IPS-18c (cell line): ENCODE measurements at regions not wholly inside any gene's neighbourhood (a gene's known extent, or its start where the extent isn't known, plus 50 kb on each side); places are given as distances from the start of the nearest gene placed in this dataset.

Source experiments
- H3K4me3 ChIP-seq: 2 replicates; pipeline ENCODE4 v1.7.0; 2013; ENCODE audit warnings: low read depth, mild to moderate bottlenecking, low read length, moderate library complexity; ENCODE audit not compliant: insufficient read depth
- H3K9me3 ChIP-seq: one replicate; pipeline ENCODE4 v1.6.1; 2013; ENCODE audit warnings: mild to moderate bottlenecking, low read length, moderate library complexity; ENCODE audit not compliant: control insufficient read depth, insufficient read depth

- Histone ChIP-seq H3K4me3 (no peak overlapping the region), H3K9me3 (no peaks in the 10 kb centered on the region)
Observed at GRCh38 chr12:66964629-66965028, 285.8 kb upstream of the GRIP1 start.

DNA sequence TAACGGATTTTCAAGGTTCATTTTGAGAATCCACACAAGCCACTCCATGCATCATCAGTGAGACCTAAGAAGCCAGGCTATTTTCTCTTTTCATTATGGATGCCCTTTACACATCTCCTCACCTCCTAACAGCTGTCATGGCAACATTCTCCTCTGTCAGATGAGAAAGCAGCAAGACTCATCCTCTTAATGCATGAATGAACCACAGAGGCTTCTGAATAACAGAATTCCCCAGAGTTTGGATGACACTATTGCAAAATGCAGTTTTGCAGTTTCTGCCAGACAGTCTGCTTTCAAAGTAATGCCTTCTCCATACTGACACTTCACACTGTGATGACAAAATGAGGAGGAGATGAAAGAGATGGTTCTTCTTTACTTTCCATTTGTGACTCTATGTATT, 286.7 kb upstream of the GRIP1 start:
- Histone ChIP-seq H3K4me3 (no peak overlapping the region), H3K9me3 (no peaks in the 10 kb centered on the region)

- no peaks in the 10 kb centered on the region for H3K9me3 ChIP-seq
Observed at GRCh38 chr12:66971816-66972215, 292.9 kb upstream of the GRIP1 start.

DNA sequence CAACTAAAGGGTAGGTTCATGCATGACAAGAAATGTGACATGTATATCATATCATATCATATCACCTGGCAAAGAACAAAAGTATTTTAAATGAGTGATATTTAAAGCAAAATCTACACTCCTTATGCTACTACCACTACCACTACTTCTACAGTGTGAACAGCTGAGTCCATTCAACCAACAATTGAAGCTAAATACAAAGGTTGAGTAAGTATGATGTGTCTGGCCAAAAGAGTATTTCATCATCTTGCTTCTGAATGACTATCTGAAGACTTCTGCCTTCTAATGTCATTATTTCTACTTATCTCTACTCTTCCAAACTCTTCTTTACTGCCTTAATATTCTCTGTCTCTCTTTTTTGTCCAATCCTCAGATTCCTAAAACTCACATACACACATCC, 292.6 kb upstream of the CAND1 start:
- no peaks in the 10 kb centered on the region for H3K9me3 ChIP-seq
- no peak overlapping the region for H3K4me3 ChIP-seq

More at GRCh38 chr12:66971816-66972215, 292.9 kb upstream of the GRIP1 start:
- no peak overlapping the region for H3K4me3 ChIP-seq

- H3K9me3 ChIP-seq = no peaks in the 10 kb centered on the region
- no peak overlapping the region for H3K4me3 ChIP-seq
Observed at GRCh38 chr12:66978802-66979201, 290.4 kb upstream of the CAND1 start.

GRCh38 chr12:66979251-66979650, 289.9 kb upstream of the CAND1 start:
- no peak overlapping the region for H3K4me3 ChIP-seq
- no peaks in the 10 kb centered on the region for H3K9me3 ChIP-seq

DNA sequence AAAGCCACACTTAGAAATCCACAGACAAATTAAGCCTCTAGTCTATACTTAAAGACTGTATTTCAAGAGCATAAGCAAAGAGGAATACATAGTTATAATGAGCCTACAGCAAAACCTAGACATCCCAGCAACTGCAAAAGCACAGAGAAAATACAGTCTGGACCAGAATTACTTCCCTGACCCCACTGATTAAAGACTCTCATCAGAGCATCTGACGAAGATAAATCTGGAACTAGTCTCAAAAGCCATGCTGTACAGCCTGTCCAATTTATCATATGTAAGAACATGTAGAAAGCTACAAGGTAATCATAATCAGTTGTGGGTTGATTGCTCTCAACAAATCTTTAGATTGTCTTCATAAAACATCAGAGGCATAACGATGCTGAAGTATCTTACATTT, 285.1 kb upstream of the CAND1 start:
- no peak overlapping the region for H3K4me3 ChIP-seq
- no peaks in the 10 kb centered on the region for H3K9me3 ChIP-seq

- Histone ChIP-seq H3K4me3 (no peak overlapping the region), H3K9me3 (no peaks in the 10 kb centered on the region)
Observed at GRCh38 chr12:66984962-66985361, 284.2 kb upstream of the CAND1 start.

GRCh38 chr12:66999141-66999540, 270.0 kb upstream of the CAND1 start:
- Histone ChIP-seq H3K4me3 (no peak overlapping the region), H3K9me3 (no peaks in the 10 kb centered on the region)

- no peaks in the 10 kb centered on the region for H3K9me3 ChIP-seq
- no peak overlapping the region for H3K4me3 ChIP-seq
Observed at GRCh38 chr12:67001251-67001650, 267.9 kb upstream of the CAND1 start.

- no peaks in the 10 kb centered on the region for H3K9me3 ChIP-seq
- no peak overlapping the region for H3K4me3 ChIP-seq
Observed at GRCh38 chr12:67002720-67003119, 266.4 kb upstream of the CAND1 start.

- no peaks in the 10 kb centered on the region for H3K9me3 ChIP-seq
- no peak overlapping the region for H3K4me3 ChIP-seq
Observed at GRCh38 chr12:67006610-67007009, 262.5 kb upstream of the CAND1 start.

DNA sequence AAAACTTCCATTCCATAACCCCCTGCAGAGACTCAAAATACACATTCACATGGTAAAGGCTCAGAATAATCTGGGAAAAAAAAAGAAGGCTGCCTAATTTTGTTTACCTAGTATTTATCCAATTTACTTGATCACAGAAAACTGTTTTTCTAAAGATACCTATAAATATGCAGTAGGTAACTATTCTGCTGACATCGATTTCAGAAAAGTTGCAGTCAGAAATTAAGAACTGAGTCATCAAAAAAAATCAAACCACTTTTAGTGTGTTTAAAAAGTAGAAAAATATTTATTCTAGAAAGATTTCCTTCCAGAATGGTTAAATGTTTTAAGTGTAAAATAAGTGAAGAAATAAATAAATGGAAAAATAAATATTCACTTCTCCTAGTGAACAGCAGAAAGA, 254.5 kb upstream of the CAND1 start:
- H3K4me3 ChIP-seq = no peak overlapping the region
- no peaks in the 10 kb centered on the region for H3K9me3 ChIP-seq

DNA sequence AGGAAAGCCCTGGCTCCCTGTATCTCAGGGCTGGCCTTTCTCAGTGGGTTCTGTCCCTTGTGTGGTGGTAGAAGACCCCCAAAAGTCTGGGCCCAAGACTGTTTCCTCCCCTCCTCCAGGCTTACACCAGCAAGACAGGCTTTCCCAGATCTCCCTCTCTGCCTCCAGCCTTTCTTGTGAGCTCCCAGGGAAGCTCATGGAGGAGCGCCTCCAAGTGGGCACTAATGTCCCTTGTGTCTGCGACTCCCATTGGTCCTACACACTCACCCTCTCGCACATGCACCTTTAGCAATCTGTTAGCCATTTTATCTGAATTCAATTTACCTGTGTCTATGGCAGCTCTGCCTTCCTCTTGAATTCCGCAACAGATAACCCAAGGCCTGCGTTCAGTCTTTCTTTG, 251.1 kb upstream of the CAND1 start:
- Histone ChIP-seq H3K4me3 (no peak overlapping the region), H3K9me3 (no peaks in the 10 kb centered on the region)

- H3K9me3 ChIP-seq = no peaks in the 10 kb centered on the region
- H3K4me3 ChIP-seq = no peak overlapping the region
Observed at GRCh38 chr12:67019070-67019469, 250.1 kb upstream of the CAND1 start.

DNA sequence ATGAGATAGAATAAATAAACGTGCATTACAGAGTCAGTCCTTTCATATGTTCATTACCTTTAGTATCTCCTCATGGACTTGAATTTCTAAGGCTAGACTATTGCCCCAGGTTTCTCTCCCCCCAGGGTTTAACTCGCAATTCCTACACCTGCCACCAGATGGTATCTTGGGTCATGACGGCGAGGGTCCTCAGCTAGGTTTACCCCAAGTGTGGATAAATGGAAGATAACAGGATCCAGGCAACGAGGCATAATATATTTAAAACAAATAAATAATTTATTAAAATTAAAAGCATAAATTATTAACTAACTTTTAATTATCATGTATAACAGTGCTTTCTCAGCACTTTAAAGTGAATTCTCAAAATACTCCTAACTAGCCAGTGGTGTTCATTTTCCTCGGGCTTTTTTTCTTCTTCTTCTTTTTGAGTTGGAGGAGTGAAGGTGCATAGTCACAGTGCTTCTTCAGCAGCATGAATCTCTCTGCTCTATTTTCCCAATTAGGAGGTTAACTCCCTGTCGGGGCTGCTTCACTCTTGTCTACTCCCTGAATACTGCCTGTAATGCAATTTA, 243.5 kb upstream of the CAND1 start:
- no peaks in the 10 kb centered on the region for H3K9me3 ChIP-seq
- H3K4me3 ChIP-seq = no peak overlapping the region

DNA sequence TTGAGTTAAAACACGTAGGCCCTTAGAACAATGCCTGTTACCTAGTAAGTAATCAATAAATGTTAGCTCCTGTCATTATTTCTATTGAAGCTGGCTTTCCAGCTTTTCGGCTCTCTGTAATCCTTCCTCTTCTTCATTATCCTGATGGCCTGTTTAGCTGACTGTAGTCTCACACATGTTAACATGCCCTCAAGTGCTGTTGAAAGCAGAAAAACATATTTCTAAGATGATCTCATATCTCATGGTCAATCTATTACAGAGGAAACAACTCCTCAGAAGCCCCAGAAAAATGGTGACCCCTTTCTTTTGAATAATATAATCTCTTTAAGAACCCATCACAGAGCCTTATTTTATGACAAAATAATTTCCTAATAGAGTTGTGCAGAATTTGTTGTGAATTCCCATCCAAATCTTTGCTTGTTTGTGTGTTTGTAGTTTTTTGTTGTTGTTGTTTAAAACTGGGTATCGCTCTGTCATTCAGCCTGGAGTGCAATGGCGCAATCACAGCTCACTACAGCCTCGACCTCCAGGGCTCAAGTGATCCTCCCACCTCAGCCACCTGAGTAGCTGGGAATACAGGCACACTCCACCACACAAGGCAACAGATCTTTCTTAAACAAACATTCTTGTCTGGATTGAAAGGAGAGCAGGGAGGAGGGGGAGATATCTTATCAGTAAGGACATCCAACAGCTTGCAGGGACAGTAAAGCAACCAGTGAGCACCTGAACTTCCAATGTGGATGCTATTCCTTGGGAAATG, 242.5 kb upstream of the CAND1 start:
- no peak overlapping the region for H3K4me3 ChIP-seq
- H3K9me3 ChIP-seq = no peaks in the 10 kb centered on the region

- Histone ChIP-seq H3K9me3 (no peaks in the 10 kb centered on the region), H3K4me3 (no peak overlapping the region)
Observed at GRCh38 chr12:67028529-67028928, 240.6 kb upstream of the CAND1 start.
